GM23338 (cell line): ENCODE measurements at regions not wholly inside any gene's neighbourhood (a gene's known extent, or its start where the extent isn't known, plus 50 kb on each side); places are given as distances from the start of the nearest gene placed in this dataset.

Experiments
- ATAC-seq: fragments of 200-7000 bp; cut with Tn5 transposase; 3 replicates; pipeline ENCODE4 v1.9.1; 2020
- DNase-seq: peaks from one replicate; pipeline ENCODE4 v3.0.0-alpha.2; 2015; ENCODE audit warnings: low spot score
- H2AFZ ChIP-seq: fragments of 200-600 bp; sonication (generic); 2 replicates; pipeline ENCODE4 v1.8.0; 2016; ENCODE audit warnings: antibody characterized with exemption, mild to moderate bottlenecking, moderate library complexity
- H3F3A ChIP-seq: fragments of 200-600 bp; sonication (generic); replicated peaks from 2 replicates; pipeline ENCODE4 v1.8.0; 2017; ENCODE audit warnings: antibody characterized with exemption, mixed run types, low read depth
- H3K27ac ChIP-seq: fragments of 200-600 bp; sonication (generic); 2 replicates; pipeline ENCODE4 v1.6.1; 2016; ENCODE audit warnings: low read depth
- H3K27me3 ChIP-seq: fragments of 200-600 bp; sonication (generic); 2 replicates; pipeline ENCODE4 v1.8.0; 2016; ENCODE audit warnings: mild to moderate bottlenecking, mixed run types, moderate library complexity; ENCODE audit not compliant: insufficient read depth
- H3K36me3 ChIP-seq: fragments of 200-600 bp; sonication (generic); 2 replicates; pipeline ENCODE4 v1.8.0; 2016; ENCODE audit warnings: mild to moderate bottlenecking; ENCODE audit not compliant: insufficient read depth
- H3K4me1 ChIP-seq: fragments of 200-600 bp; sonication (generic); 2 replicates; pipeline ENCODE4 v1.8.0; 2016; ENCODE audit warnings: mild to moderate bottlenecking, moderate library complexity; ENCODE audit not compliant: insufficient read depth
- H3K4me2 ChIP-seq: fragments of 200-600 bp; sonication (generic); 2 replicates; pipeline ENCODE4 v1.7.1; 2017; ENCODE audit warnings: mixed run types
- H3K4me3 ChIP-seq: fragments of 200-600 bp; sonication (generic); 2 replicates; pipeline ENCODE4 v1.6.1; 2016; ENCODE audit warnings: mixed run types
- H3K79me2 ChIP-seq: fragments of 200-600 bp; sonication (generic); replicated peaks from 2 replicates; pipeline ENCODE4 v1.8.0; 2017; ENCODE audit warnings: mild to moderate bottlenecking; ENCODE audit not compliant: insufficient read depth
- H3K9me2 ChIP-seq: fragments of 200-600 bp; sonication (generic); 2 replicates; pipeline ENCODE4 v1.8.0; 2017; ENCODE audit not compliant: insufficient read depth
- H4K20me1 ChIP-seq: fragments of 200-600 bp; sonication (generic); replicated peaks from 2 replicates; pipeline ENCODE4 v1.8.0; 2017; ENCODE audit warnings: mild to moderate bottlenecking; ENCODE audit not compliant: insufficient read depth
- H3K27ac Mint-ChIP-seq: 2 replicates; pipeline ENCODE4 v1.8.0; 2020; ENCODE audit warnings: inconsistent platforms, mild to moderate bottlenecking, moderate library complexity, mixed read lengths
- H3K27me3 Mint-ChIP-seq: 3 replicates; pipeline ENCODE4 v1.8.0; 2022; ENCODE audit warnings: low read depth, mild to moderate bottlenecking, moderate library complexity, mixed read lengths, inconsistent platforms; ENCODE audit not compliant: insufficient read depth, poor library complexity
- H3K36me3 Mint-ChIP-seq: 3 replicates; pipeline ENCODE4 v1.8.0; 2021; ENCODE audit warnings: low read depth, mild to moderate bottlenecking, inconsistent platforms, moderate library complexity, mixed read lengths
- H3K4me1 Mint-ChIP-seq: 3 replicates; pipeline ENCODE4 v1.8.0; 2020; ENCODE audit warnings: mild to moderate bottlenecking, inconsistent platforms, mixed read lengths
- H3K4me3 Mint-ChIP-seq: 3 replicates; pipeline ENCODE4 v1.8.0; 2021; ENCODE audit warnings: moderate library complexity, mild to moderate bottlenecking, inconsistent platforms, mixed read lengths
- H3K9me3 Mint-ChIP-seq: 3 replicates; pipeline ENCODE4 v1.8.0; 2020; ENCODE audit warnings: moderate library complexity, mild to moderate bottlenecking, inconsistent platforms, mixed read lengths
- CREB1 ChIP-seq: fragments of 250-450 bp; sonication (Bioruptor Pico); IDR thresholded peaks from 2 replicates; pipeline ENCODE4 v1.5.0; 2020; ENCODE audit warnings: low read depth, mild to moderate bottlenecking, moderate library complexity
- EZH2 ChIP-seq: fragments of 200-600 bp; sonication (generic); IDR thresholded peaks from one replicate; pipeline ENCODE4 v1.8.0; 2017; ENCODE audit warnings: antibody characterized with exemption, mild to moderate bottlenecking, low read depth; ENCODE audit not compliant: unreplicated experiment
- EZH2phosphoT487 ChIP-seq: fragments of 200-600 bp; sonication (generic); IDR thresholded peaks from one replicate; pipeline ENCODE4 v1.8.1; 2018; ENCODE audit warnings: antibody characterized with exemption; ENCODE audit not compliant: unreplicated experiment
- JUNB ChIP-seq: IDR thresholded peaks from one replicate; pipeline ENCODE4 v1.6.1; 2016; ENCODE audit warnings: antibody characterized with exemption; ENCODE audit not compliant: unreplicated experiment
- NANOG ChIP-seq: IDR thresholded peaks from 2 replicates; pipeline ENCODE4 v1.6.1; 2016; ENCODE audit warnings: antibody characterized with exemption, borderline replicate concordance
- POLR2AphosphoS5 ChIP-seq: IDR thresholded peaks from 2 replicates; pipeline ENCODE4 v1.6.1; 2016; ENCODE audit warnings: antibody characterized with exemption, low read depth
- REST ChIP-seq: IDR thresholded peaks from one replicate; pipeline ENCODE4 v1.6.1; 2018; ENCODE audit warnings: antibody characterized with exemption; ENCODE audit not compliant: unreplicated experiment
- STAT1 ChIP-seq: IDR thresholded peaks from one replicate; pipeline ENCODE4 v1.6.1; 2016; ENCODE audit warnings: antibody characterized with exemption; ENCODE audit not compliant: unreplicated experiment
- ZNF114 ChIP-seq: fragments of 250-450 bp; sonication (Bioruptor Pico); IDR thresholded peaks from 2 replicates; pipeline ENCODE4 v1.5.0; 2020; ENCODE audit warnings: mild to moderate bottlenecking, moderate library complexity
- ZNF331 ChIP-seq: fragments of 250-450 bp; sonication (Bioruptor Pico); IDR thresholded peaks from 2 replicates; pipeline ENCODE4 v1.5.0; 2020; ENCODE audit warnings: low read depth, mild to moderate bottlenecking, moderate library complexity
- ZNF462 ChIP-seq: fragments of 250-450 bp; sonication (Bioruptor Pico); IDR thresholded peaks from 2 replicates; pipeline ENCODE4 v1.5.0; 2020; ENCODE audit warnings: mild to moderate bottlenecking, moderate library complexity
- TF ChIP-seq, protein P1 (sequence below), 2 experiments: fragments of 200-600 bp in 1 of 2; sonication (generic) in 1 of 2; conservative IDR thresholded peaks; 2 replicates each; pipeline versions ENCODE4 v1.5.1 to v1.6.1; 2016 to 2017; ENCODE audit warnings: antibody characterized with exemption in 2 of 2, low read depth in 2 of 2, mild to moderate bottlenecking in 2 of 2, moderate library complexity in 1 of 2
- TF ChIP-seq, protein P2 (sequence below): IDR thresholded peaks from 2 replicates; pipeline ENCODE4 v1.6.1; 2016; ENCODE audit warnings: antibody characterized with exemption

DNA sequence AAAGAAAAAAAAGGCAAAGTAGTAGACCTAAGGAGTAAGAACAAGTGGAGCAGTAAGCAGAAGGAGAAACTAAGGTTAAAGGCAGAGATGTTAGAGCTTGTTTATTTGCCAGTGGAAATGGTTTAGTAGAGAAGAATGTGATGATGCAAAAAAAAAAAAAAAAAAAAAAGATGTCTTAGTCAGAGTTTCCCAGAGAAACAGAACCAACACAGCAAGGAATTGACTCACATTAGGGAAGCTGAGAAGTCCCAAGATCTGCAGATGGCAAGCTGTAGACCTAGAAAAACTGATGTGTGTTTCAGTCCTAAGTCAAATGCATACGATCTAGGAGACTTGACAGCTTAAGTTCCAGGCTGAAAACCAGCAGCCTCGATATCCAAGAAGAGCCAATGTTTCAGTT, 1548.8 kb upstream of the LRRTM1 start:
- Histone ChIP-seq H3K36me3 (no peaks in the 10 kb centered on the region), H3K27ac (no peak overlapping the region), H3K79me2 (no peaks in the 10 kb centered on the region), H2AFZ (no peak overlapping the region), H3K27me3 (no peaks in the 10 kb centered on the region), H3K4me3 (no peak overlapping the region), H3K4me1 (no peaks in the 10 kb centered on the region), H4K20me1 (no peaks in the 10 kb centered on the region), H3K4me2 (no peak overlapping the region), H3F3A (no peaks in the 10 kb centered on the region), H3K9me2 (no peaks in the 10 kb centered on the region)
- H3K9me3 Mint-ChIP-seq, result no peaks in the 10 kb centered on the region
- H3K4me1 Mint-ChIP-seq, result no peaks in the 10 kb centered on the region
- ATAC-seq (no peak), DNase-seq (no peak)
- H3K27ac Mint-ChIP-seq, result no peak overlapping the region
- no peak overlapping the region for H3K4me3 Mint-ChIP-seq
- no peaks in the 10 kb centered on the region for H3K36me3 Mint-ChIP-seq
- no peak for TF ChIP-seq EZH2
- no peak for TF ChIP-seq POLR2AphosphoS5
- TF ChIP-seq EZH2phosphoT487, result no peak
- TF ChIP-seq REST, result no peak
- no peak for TF ChIP-seq JUNB
- TF ChIP-seq ZNF462 (CRISPR knock-in tag), result no peak
- TF ChIP-seq, protein P1, sequence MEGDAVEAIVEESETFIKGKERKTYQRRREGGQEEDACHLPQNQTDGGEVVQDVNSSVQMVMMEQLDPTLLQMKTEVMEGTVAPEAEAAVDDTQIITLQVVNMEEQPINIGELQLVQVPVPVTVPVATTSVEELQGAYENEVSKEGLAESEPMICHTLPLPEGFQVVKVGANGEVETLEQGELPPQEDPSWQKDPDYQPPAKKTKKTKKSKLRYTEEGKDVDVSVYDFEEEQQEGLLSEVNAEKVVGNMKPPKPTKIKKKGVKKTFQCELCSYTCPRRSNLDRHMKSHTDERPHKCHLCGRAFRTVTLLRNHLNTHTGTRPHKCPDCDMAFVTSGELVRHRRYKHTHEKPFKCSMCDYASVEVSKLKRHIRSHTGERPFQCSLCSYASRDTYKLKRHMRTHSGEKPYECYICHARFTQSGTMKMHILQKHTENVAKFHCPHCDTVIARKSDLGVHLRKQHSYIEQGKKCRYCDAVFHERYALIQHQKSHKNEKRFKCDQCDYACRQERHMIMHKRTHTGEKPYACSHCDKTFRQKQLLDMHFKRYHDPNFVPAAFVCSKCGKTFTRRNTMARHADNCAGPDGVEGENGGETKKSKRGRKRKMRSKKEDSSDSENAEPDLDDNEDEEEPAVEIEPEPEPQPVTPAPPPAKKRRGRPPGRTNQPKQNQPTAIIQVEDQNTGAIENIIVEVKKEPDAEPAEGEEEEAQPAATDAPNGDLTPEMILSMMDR (conservative IDR thresholded peaks at IDR 0.05; ENCODE audit: low read depth in 2 of 2), result no peak
- TF ChIP-seq ZNF114 (CRISPR knock-in tag), result no peak
- no peak for TF ChIP-seq CREB1 (CRISPR knock-in tag)
- TF ChIP-seq, protein P2, sequence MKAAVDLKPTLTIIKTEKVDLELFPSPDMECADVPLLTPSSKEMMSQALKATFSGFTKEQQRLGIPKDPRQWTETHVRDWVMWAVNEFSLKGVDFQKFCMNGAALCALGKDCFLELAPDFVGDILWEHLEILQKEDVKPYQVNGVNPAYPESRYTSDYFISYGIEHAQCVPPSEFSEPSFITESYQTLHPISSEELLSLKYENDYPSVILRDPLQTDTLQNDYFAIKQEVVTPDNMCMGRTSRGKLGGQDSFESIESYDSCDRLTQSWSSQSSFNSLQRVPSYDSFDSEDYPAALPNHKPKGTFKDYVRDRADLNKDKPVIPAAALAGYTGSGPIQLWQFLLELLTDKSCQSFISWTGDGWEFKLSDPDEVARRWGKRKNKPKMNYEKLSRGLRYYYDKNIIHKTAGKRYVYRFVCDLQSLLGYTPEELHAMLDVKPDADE, result no peak
- TF ChIP-seq NANOG, result no peak
- TF ChIP-seq ZNF331, result no peak
- TF ChIP-seq STAT1, result no peak
- no peaks in the 10 kb centered on the region for H3K27me3 Mint-ChIP-seq
